NCI-H226 (cell line): ENCODE measurements at regions not wholly inside any gene's neighbourhood (a gene's known extent, or its start where the extent isn't known, plus 50 kb on each side); places are given as distances from the start of the nearest gene placed in this dataset.
"Not testable (repeated sequence)": the region's sequence is repeated elsewhere in the genome, so short reads cannot be mapped to it uniquely, and the experiment has no call there.

Experiments used
- DNase-seq: peaks from one replicate; pipeline ENCODE4 v3.0.0-alpha.2; 2015

DNA sequence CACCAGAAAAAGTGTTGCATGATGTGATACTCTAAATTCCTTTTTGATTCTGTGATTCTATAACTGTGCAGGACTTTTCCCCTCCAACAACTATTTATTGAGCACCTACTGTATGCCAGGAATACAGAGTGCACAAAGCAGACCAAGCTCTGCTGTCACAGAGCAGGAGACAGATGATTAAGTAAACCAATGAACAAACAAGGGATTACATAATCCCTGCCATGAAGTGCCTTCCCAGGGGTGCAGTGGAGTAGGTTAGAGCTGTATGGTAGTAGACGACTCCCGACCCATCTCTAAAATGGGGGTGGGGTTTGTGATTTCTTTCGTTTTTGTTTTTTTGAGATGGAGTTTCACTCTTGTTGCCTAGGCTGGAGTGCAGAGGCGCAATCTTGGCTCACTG, 213.9 kb downstream of the TBX5 start:
- DNase-seq, result no peak

DNA sequence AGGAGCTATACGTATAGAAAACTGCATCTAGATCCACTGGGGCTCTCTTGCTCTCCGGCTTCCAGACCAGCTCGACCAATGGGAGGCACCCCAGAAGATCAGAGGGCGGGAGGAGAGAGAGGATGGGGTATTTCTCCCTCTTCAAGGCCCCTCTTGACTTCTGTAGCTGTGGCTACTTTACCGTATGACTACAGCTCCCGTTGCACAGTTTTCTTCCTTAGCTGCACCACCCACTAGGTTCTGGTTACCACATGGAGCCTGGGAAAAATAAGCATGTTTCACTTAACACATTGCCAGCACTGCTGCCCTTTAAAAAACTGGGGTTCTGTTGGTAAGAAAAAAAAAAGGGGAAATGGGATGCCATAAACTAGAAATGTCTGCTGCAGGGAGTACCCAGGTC, 214.4 kb downstream of the TBX5 start:
- DNase-seq, result no peak

DNA sequence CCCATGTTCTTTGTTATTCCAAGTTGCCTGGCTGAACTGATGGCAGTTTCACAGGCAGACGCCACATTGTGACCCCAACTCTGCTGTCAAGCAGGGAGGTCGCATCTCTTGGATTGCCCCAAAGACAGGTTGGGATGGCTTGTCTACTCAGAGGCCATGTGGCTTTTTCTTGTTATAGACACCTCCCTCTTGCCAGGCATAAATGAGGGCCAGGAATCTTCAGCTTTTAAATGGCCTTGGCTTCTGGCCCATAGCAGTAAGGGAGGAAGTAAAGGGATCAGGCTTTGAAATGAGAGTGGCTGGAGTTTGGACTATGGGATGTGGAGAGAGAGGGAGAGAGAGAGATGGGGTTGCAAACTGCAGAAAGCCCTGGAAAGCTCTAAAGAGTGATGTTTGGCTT, 215.0 kb downstream of the TBX5 start:
- no peak for DNase-seq

DNA sequence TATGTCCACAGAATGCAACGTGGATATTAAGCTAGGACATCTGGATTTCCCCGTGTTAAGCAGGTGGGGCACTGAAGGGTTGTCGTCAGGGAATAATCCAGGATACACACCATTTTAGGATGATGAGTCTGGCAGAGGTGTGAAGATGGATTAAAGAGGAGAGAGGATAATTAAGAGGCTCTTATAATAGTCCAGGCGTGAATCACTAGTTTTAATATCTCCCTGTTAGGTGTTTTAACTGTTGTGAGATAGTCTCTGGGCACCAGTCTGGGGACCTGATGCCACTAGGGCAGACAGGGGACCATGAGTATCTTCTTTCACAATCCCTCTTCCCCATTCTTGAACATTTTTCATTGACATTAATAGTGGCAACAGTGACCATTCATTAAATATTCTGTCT, 216.7 kb downstream of the TBX5 start:
- DNase-seq, result no peak

DNA sequence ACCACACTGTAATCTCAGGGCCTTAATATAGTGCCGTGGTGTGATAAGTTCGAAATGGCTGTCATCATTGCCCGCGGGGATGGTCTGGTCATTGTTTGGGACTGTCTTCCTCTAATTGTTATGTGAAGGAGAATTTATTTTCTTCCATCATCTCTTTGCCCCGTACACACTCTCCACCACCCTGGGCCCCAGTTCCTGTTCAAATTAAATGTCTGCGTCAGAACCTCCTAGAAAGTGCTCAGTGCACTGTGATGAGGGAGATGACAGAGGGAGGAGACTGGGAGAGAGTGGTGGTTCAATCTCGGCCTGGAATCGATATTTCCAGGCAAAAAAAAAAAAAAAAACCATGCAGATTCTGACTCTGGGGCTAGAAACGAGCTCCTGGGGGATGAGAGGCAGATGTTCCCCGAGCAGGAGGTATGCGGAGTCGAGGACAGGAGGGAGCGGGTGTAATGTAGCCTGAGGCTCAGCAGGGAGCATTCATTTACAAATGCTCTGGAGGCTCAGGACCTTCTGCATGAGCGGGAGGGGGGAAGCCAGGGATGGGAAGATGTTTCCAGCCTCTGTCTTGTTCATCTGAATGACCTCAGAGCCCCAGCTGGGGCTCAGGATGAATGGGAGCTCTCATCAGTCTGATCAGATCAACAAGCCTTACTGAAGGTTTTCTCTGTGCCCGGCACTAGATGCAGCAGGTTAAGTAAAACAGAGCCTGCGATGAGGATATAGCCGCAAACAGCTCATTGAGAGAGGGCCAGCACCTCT, 219.5 kb downstream of the TBX5 start:
- DNase-seq, result no peak

DNA sequence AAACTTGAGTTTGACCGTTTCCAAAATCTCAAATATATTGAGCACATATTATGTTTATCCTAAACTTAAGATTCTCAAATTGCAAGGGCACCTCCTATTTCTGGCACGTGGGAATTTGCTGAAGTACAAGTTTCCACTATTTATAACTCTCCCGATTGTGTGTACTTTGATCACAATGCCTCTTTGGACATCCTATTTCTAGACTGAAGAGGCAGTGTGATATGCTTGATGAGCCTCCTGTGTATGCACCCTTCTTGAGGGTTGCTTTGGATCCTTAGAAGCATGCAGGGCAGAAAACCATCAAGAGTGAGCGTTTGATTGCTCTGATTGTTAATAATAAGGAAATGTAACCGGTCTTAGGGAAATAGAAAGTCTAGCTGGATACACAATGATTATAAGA, 218.9 kb upstream of the RBM19 start:
- no peak for DNase-seq

DNA sequence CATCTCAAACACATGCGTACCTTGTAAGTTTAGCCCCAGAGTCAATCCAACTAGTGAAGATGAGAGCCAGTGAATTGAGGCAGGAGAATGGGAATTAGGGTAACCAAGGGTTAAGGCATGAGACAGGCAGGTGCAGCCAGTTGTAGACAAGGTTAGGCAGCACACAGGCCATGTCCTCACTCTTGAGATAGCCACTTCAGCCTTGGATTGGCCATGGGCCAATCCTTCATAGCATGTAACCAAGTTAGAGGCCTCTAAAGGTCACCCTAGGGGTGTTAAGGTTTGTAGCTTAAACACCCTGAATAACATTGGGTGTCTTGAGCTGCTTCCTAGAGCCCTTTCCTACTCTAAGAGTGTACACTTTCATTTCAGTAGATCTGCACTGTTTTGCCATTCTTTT, 208.2 kb upstream of the RBM19 start:
- DNase-seq, result no peak

DNA sequence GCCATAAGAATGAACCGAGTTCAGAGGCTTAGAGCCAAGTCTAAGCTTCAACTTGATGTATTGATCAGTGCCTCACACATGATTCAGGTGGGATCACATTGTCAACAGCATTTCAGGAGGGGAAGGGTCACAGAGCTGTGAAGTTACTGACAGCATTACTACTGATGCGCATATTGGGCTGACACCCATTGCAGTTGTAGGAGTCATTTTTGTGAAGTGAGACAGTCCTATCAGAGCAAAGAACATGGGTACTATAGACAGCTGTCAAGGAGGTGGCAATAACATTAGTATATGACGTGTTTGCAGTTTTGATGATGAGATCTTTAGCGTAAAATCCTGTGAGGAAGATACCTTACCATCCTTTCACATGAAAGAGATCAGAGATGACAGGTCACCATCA, 206.0 kb upstream of the RBM19 start:
- no peak for DNase-seq

DNA sequence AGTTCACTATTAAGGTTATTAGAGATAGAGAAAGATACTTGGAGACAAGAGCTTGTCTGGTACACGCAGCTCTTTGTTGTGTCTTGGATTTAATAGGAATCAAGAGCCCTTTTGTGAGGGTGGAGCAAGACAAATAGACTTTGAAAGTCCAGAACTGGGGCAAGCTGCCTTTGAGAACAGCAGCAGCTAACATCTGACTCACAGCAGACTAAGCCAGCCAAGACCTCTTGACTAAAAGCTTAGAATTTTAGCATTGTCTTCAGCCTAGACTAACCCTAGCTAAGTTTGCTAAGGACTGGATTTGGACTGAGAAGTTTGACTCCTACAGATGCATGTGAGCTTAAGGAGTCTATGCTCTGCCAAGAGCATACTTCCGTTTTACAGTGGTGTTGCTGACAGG, 201.9 kb upstream of the RBM19 start:
- no peak for DNase-seq

DNA sequence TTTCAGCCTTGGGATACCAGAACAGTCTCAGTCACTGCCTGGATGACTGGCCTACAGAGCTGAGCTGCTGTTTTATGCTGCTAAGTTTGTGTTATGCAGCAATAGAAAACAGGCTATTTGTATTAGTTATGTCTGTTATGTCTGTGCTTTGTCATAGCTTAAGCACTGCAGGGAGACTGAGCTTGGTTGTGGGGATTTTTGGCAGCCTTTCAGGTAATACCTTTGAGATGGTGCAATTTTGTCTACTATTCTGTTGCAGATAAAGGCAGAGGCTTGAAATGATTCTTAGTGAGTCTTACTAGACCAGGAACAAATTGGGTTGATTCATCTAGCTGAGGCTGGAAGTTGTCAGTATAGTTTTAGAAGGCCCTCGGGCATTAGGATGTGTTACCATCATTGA, 201.3 kb upstream of the RBM19 start:
- no peak for DNase-seq

DNA sequence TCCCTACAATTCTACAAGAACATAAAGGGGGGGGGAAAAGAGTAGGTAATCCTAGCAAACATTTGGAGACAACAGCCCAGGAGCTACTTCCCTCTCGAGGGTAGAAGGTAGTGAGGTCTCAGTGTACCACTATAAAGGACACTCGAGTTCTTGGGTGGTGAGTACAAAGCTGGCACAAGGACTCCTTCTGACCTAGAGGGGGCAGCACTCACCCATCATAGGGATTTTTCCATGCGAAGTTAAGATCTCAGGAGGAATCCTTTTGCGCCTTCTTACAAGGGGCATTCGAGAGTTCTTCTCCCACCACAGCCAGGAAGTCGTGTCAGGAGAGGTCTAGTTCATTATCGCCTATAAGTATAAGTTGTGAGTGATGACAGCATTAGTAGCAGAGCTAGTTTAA, 200.2 kb upstream of the RBM19 start:
- no peak for DNase-seq

DNA sequence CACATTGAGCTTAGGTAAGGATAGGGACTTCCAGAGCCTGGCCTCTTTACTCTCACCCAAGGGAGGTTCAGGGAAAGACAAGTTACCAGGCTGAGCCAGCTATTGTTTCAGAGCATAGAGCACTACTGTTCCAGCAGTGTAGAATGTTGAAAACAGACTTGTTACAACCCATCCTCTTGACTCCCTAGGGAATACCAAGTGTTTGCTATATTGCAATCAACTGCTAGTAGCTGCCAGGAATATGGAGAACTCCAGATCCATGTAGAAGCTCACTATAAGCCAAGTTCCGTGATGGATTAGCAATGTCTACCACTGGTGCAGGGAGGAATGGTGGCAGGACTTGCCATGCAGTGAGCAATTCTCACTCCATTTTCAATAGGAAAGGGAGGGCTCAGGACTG, 199.8 kb upstream of the RBM19 start:
- no peak for DNase-seq

DNA sequence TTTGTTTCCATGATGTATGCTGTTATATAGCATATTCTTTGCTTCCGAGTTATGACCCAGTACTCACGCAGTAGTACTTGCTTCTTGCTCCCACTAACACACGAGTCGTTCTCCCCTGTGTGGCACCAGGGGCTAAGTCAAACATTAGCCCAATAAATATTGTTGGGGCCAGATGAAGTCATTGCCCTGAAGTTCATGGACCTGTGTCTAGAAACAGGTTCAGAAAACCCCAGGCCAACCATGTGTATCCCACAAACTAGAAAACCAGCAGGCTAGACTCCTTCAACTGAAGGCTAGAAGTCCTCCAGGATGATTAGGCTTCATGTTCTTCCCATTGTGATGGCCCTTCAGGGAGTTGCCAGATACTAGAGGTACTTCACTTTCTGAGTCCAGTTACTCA, 198.2 kb upstream of the RBM19 start:
- no peak for DNase-seq

DNA sequence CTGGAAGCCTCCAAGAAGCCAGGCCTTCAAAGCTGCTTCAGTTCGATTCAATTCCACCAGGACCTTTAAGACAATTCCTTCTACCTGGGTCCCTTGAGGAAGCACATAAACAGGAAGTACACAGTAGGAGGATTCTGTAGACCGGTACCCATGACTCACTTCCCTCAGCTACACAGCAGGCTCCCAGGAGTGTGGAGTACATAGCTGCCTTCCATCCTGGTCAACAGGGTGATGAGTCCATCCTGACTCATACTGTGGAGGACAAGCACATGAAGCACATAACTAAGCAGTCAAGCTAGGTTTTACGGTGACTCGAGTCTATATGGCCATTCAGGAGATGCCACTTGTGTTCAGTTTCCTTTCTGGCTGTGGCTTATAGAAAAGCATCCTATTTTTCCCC, 197.6 kb upstream of the RBM19 start:
- DNase-seq, result no peak

DNA sequence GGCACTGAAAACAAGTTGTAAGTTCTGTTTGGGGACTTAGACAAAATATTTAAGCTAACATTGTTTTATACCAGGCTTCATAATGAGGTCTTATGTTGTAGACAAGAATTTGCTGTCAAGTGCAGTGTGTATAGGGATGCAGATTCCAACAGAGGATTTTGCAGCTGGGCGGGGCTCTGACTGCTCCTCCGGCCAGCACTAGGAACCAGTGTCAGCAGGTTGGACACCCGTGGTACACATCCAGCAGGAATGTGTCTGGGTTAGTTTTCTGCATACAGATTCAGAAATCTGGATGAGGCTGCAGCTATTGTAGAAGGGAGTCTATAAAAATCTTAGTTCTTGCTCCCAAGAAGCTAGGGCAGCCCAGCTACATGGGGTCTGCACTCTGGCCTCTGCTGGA, 194.3 kb upstream of the RBM19 start:
- DNase-seq, result no peak

DNA sequence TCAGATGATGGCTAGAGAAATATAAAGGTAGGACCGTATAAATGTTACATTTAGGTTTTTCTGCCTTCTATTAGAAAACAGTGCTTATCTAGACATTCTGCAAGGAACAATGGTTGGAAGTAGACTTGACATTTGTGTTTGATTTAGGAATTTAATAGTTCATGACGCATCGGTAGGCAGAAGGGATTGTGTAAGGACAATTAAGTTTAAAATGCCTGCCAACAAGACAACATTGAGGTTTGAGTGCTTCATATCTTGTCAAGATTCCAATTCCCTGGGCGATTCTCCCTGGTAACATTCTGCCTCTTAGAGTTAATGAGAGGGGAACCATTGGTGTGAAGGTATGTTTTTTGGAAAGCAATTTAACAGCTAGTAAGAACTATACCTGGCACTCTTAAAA, 186.8 kb upstream of the RBM19 start:
- DNase-seq, result no peak

DNA sequence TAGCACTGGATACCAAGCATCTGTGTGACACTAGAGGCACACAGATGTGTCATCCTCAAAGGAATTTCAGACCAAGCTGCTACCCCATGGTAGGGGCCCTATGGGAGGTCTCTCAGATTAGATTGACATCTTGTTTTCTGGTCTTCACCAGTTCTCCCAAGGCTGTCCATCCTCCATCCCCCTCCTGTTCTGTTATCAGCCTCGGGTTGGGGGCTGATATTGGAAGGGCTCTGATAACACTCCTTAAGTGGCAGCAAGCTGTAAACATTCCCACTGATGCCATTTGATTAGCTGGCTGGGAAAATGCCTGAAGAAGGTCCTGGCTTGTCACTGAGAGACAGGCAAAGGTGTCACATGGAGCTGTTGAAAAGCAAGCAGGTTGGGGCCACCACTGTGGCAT, 185.9 kb upstream of the RBM19 start:
- no peak for DNase-seq

DNA sequence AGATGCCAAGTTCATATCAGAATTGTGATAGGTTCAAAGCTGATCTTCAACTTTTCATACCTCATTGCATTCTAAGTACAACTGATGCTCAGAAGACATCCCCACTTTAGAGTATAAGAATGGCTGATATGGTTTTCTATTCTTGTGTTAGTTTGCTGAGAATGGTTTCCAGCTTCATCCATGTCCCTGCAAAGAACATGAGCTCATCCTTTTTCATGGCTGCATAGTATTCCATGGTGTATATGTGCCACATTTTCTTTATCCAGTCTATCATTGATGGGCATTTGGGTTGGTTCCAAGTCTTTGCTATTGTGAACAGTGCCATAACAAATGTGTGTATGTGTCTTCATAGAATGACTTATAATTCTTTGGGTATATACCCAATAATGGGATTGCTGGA, 184.5 kb upstream of the RBM19 start:
- not testable (repeated sequence) for DNase-seq

DNA sequence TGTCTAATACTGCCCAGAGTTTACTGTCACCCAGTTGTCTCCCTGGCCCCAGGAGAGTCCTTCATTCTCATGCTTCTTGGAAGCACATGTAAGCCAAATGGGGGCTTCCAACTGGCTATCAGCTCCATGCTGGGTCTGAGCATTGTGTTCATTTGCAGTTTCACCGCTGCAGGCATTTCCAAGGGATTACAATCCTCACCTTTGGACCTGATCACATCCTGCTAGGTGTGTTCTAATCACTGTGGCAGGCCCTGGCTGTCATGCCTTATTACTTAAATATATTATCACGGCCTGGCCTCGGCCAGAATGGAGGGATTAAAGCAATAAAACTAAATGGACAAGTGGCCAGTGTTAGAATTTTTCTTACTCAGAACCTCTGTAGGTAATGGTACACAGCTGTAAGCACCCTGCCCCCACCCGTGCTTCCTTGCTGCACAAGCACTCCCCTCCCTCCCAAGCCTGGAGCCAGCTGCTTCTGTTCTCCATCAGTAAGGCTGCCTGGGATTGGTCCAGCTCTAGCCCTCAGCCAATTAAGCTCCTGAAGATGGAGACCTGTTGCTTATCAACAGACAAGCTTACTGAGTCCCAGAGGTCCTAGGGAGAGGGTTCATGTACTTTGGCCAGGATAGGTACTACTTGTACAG, 175.9 kb upstream of the RBM19 start:
- DNase-seq, result no peak

DNA sequence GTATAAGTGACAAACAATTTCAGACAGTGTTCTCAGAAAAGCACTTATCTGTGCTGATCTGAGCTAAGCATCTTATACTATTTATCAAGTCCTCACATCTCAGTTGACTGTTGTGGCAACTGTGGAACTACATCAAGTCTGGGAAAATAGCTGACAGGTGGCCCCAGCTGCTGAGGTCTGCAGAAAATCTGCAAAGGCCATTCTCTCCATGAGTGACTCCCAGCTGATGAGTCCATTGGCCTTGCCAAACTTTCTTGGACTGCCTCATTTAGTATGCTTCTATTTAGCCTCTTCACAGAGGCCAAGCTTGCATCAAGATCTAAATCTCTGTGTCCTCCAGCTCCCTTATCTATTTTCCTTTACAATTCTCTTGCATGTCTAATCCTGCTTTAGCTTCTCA, 174.5 kb upstream of the RBM19 start:
- DNase-seq, result no peak

DNA sequence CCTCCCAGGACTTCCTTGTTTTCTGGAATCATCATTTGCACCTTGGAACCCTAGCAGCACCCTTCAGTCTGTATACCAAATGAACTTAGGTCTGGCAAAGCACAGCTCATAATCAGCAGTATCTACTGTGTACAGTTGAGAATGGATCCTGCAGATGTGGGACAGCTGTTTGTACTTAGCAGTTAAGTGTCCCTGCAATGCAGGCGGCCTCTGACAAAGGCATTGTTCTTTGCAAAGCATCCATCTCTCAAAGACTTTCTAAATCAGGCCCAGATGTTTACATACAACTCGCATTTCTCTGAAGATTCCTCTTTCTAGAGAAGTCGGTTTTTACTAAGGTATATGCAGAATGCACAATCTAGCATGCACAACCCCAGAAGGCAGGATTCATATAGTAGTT, 170.5 kb upstream of the RBM19 start:
- DNase-seq, result no peak

DNA sequence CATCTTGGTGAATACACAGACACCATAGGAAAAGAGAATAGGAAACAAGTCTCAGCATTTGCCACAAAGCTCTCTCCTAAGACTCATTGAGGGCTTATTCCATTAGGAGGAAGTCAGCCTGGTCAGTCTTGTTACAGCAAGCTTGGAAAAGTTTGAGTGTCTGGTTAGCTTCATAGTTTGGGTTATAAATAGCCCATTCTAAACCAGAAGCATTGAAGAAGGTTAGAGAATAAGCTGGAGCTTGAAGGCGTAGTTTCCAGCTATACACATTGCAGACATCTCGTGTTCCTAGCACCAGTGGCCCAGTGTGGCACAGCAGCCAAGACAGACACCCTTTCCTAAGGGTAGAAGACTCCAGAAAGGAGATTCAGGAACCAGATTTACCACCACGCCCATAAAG, 168.8 kb upstream of the RBM19 start:
- DNase-seq, result no peak

DNA sequence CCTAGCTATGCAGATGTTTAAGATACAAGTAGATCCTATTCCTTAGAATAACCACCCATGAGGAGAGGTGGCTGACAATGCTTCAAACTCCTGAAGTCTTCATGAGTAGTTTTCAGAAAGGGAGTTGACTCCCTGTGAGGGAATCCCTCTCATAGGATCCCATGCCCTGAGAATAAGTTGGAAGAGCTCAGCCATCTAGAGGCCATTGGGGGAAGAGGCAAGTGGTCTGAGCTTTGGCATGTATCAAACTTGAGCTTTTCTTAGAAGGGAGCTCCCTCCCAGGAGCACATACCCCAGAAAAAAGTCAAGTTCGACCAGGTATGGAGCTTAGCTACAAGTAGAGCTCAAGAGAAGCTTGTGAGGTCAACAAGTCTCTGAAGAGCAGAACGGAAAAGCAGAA, 165.7 kb upstream of the RBM19 start:
- DNase-seq, result no peak

DNA sequence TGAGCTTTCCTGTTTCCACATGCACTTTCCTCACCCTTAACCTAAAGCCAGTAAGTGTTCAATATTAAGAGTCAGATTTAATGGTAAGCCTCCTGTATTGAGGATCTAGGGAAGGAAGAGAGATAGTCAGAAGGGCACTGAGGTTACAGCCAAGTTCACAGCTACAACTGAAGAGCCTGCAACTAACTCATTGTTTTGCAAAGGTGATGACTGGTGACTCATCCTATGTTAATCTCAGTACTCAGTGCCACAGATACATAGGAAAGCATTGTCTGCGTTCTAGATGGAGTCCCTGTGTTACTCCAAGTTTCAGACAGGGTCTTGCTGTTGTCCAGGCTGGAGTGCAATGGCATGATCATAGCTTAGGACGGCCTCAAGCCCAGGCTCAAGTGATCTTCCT, 157.0 kb upstream of the RBM19 start:
- no peak for DNase-seq

DNA sequence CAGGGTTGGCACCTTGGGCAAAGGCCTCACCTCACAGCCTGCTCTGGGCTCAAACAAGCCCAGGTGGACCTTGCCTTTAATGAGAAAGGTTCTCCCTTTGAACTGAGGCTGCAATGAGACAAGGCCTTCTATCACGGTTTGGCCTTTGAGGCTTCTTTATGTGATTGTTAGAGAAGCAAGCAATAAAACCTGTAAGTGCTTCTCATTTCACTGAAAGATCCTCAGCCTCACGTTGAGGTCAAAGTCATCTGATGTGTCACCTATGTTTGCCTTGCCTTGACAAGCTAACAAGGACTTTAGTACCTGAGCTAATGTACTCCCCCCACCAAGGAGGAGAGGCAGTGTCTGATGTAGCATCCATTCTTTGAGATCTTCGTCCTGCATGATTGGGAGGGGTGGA, 155.9 kb upstream of the RBM19 start:
- DNase-seq, result no peak
